H1 (cell line): ENCODE measurements at regions not wholly inside any gene's neighbourhood (a gene's known extent, or its start where the extent isn't known, plus 50 kb on each side); places are given as distances from the start of the nearest gene placed in this dataset.

ENCODE experiments used
- BRCA1 ChIP-seq: IDR thresholded peaks from 2 replicates; pipeline ENCODE4 v1.6.1; 2012; ENCODE audit warnings: low read depth, low read length, improper control_type of control experiment
- CBX8 ChIP-seq: fragments of 300-800, 300-1000 bp; sonication (generic); IDR thresholded peaks from 2 replicates; pipeline ENCODE4 v1.7.1; 2016; ENCODE audit warnings: low read depth, low read length, borderline replicate concordance
- CHD7 ChIP-seq: fragments of 300-600 bp; sonication (generic); IDR thresholded peaks from 2 replicates; pipeline ENCODE4 v1.7.1; 2012; ENCODE audit warnings: low read length, moderate library complexity, mild to moderate bottlenecking, inconsistent platforms; ENCODE audit not compliant: insufficient replicate concordance
- GTF2F1 ChIP-seq: IDR thresholded peaks from 2 replicates; pipeline ENCODE4 v1.6.1; 2012; ENCODE audit warnings: low read depth, low read length, improper control_type of control experiment, borderline replicate concordance
- HDAC2 ChIP-seq, 2 experiments: fragments of 300-600 bp in 1 of 2; sonication (generic) in 1 of 2; IDR thresholded peaks; 2 replicates each; pipeline ENCODE4 v1.6.1; 2011 to 2012; ENCODE audit warnings: low read depth in 2 of 2, low read length in 2 of 2, mild to moderate bottlenecking in 2 of 2, moderate library complexity in 2 of 2, borderline replicate concordance in 1 of 2, inconsistent platforms in 1 of 2
- RFX5 ChIP-seq: IDR thresholded peaks from 2 replicates; pipeline ENCODE4 v1.6.1; 2011; ENCODE audit warnings: low read depth, low read length, improper control_type of control experiment, borderline replicate concordance
- RNF2 ChIP-seq: fragments of 200-900, 300-1000 bp; sonication (generic); IDR thresholded peaks from 2 replicates; pipeline ENCODE4 v1.7.1; 2016; ENCODE audit warnings: borderline replicate concordance, low read depth, mild to moderate bottlenecking, antibody characterized with exemption, low read length; ENCODE audit not compliant: poor library complexity, severe bottlenecking; ENCODE audit errors: missing control alignments
- SIRT6 ChIP-seq: IDR thresholded peaks from one replicate; pipeline ENCODE4 v1.7.1; 2012; ENCODE audit warnings: low read length, inconsistent platforms
- SP1 ChIP-seq: IDR thresholded peaks from 2 replicates; pipeline ENCODE4 v1.6.1; 2011; ENCODE audit warnings: low read depth, low read length
- TBP ChIP-seq: IDR thresholded peaks from 2 replicates; pipeline ENCODE4 v1.6.1; 2011; ENCODE audit warnings: low read depth, low read length, improper control_type of control experiment
- TCF12 ChIP-seq: IDR thresholded peaks from 2 replicates; pipeline ENCODE4 v1.6.1; 2011; ENCODE audit warnings: low read depth, mild to moderate bottlenecking, low read length
- TF ChIP-seq, protein P1 (sequence below): IDR thresholded peaks from 2 replicates; pipeline ENCODE4 v1.6.1; 2012; ENCODE audit warnings: inconsistent platforms

DNA sequence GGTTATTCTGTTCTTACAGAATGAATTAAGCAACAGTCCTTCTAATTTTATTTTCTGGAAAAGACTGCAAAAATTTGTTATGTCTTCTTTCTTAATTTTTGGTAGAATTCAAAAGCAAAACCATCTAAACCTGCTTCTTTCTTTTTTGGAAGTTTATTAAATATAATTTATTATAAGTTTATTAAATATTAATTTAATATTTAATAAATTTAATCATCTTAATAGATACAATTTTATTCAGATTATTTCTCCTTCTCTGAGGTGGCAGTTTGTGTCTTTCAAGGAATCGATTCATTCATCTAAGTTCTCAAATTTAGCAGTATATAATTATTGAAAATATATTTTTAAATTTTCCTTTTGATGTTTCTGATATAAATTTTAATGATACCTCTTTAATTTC is 837.5 kb upstream of the LRRC4C start (continued):
- TF ChIP-seq CHD7 (no peak), TBP (no peak), TCF12 (no peak), GTF2F1 (no peak), SIRT6 (no peak), BRCA1 (no peak), SP1 (no peak), RFX5 (no peak), RNF2 (no peak), CBX8 (no peak), HDAC2 (IDR thresholded peaks at IDR 0.05; ENCODE audit: borderline replicate concordance in 1 of 2, low read depth in 2 of 2, low read length in 2 of 2) (no peak)
- TF ChIP-seq, protein P1, sequence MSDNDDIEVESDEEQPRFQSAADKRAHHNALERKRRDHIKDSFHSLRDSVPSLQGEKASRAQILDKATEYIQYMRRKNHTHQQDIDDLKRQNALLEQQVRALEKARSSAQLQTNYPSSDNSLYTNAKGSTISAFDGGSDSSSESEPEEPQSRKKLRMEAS: no peak
